ENCODE measurements at regions not wholly inside any gene's neighbourhood (a gene's known extent, or its start where the extent isn't known, plus 50 kb on each side); places are given as distances from the start of the nearest gene placed in this dataset.
"Not testable (repeated sequence)": the region's sequence is repeated elsewhere in the genome, so short reads cannot be mapped to it uniquely, and the experiment has no call there.

DNA sequence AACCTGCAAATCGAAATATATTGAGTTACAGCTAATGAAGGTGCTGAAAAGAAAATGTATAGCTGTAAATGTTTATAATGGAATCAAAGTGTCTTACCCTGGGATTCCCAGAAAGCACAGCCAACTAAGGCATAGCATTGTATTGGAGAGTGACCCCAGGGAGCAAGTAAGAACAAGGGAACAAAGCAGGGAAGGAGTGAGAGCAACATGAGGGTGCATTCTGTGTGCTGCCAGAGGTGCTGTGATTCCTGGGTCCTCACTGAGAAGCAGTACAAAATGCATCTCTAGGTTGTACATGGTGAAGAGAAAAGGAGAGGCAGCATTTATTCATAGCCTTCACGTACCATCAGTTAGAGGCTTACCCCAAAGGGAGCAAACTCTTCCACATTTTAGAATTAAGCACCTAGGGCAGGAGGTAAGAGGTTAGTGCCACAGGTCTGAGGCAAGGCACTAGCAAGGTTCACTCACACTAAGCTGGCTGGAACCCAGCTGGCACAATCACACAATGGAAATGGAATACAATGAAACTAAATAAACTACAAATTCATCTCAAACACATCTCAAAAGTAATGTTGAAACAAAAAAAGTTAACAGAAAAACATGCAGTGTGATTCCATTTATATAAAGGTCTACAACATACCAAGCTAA lies 151.5 kb upstream of the C2CD4B start:
- no peak overlapping the region for H3K4me3 ChIP-seq (ENCODE audit: low read depth, low read length)

DNA sequence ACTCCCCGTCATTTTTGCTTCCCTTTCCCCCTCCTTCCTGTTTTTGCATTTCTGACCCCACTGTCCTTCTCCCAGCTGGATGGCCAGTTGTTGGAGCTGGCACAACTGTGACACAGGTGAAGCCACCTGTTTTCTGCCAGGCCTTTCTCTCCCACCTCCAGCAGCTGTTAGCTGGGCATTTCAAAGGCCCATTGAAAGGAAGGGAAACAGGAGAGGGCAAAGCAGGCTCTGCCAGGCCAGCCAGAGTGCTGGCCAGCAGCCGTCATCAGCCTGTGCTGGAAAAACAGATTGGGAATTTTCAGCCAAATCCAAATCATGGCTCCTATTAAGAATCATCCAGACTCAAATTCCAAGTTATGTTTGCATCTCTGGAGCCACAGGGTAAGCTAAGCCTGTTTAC lies 155.2 kb upstream of the C2CD4B start:
- no peak overlapping the region for H3K4me3 ChIP-seq (ENCODE audit: low read depth, low read length)

DNA sequence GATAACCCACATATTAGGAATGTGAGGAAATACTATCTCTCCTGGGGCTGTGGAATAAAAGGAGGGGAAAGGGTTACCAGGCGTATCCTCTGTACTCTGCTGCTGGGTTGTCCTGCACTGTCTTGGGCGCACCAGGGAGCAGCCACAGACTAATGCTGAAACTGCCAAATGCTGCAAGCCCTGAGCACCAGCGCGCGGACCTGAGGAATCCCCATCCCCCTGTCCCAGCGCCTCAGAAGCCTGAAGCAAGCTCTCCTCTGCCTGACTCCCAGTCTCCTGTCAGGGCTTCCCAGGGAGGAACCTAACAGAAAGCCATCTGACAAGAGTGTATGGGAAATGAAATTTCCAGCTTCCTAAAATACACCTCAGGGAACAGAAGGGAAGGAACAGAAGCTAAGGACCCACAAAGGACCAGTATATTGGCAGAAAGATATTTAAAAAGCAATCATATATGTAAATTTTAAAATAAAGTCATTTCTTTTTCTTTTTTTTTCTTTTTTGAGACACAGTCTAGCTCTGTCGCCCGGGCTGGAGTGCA lies 158.3 kb upstream of the C2CD4B start:
- no peak overlapping the region for H3K4me3 ChIP-seq (ENCODE audit: low read depth, low read length)

DNA sequence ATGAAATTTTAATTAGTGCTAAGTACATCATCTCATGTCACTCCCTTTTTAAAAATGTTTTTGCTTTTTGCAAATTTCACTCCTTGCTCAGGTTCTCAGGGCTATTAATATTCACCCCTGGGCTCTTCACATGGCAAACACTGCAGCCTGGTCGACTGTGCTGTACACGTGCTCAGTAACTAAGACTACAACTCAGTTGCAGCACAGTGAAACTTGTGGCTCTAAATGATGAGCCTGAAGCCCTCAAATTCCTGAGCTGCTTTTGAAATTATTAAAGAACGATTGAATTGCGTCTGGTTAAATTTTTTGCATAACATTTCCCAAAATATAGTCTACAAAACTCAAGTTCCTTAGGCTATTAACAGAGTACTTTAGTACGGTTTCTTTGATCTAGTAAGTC lies 159.3 kb upstream of the C2CD4B start:
- no peak overlapping the region for H3K4me3 ChIP-seq (ENCODE audit: low read depth, low read length)

DNA sequence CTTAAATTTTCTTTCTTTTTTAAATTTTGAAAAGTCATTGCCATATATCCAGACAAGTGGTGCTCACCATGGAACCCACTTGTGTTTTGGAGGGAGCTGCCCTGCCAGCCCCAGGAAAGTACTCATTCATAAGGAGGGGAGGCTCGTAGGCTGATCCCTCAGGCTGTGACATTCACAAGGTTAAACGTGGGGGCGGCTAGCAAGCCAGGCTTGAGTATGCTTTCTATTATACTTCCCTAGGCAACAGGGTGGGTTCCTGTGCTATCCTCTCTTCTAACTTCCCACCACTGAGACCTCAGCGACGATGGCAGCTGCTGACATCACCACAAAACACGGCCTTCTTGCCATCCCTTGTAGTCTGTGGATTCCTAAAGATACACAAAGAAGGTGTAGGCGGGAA lies 160.5 kb upstream of the C2CD4B start:
- H3K4me3 ChIP-seq (ENCODE audit: low read depth, low read length): no peak overlapping the region

DNA sequence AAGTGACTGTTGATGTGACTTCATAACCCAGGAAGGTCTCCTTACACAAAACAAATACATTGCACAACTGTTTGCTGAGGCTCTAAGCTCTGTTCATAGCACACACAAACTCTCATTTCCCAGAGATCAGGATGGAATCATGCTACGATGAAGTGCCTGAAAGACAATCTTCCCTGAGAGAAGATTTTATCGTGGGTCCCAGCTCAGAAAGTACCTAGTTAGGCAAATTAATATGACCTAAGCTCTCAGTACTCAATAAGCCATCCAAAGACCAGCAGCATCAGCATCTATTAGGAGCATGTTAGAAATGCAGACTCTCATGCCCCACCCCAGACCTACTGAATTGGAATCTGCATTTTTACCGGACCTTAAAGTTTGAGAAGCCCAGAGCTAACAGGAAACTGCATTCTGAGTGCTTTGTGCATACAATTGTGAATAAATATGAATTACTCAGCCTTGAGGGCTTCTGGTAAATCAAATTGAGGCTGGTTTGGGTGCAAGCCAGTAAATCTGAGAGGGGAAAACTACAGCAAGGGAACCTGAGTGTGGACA lies 161.5 kb upstream of the C2CD4B start:
- no peak overlapping the region for H3K4me3 ChIP-seq (ENCODE audit: low read depth, low read length)

DNA sequence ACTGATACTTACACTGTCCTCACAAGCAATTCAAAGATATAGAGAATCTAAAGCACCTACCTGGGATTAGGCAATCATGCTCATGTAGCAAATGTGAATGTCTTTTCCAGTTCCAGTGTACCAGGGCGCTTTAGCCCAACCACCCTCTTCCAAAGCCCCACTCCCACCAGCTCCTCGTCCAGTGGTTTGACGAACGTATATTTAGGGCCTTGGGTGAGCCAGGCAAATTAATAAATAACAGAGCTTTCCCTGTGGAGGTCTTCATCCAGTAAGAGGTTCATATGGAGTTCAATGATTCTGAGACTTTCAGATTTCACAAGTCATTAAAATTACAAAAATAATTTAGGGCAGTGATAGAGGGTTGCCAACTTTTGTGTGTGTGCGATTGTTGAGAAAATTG lies 162.3 kb upstream of the C2CD4B start:
- no peak overlapping the region for H3K4me3 ChIP-seq (ENCODE audit: low read depth, low read length)

DNA sequence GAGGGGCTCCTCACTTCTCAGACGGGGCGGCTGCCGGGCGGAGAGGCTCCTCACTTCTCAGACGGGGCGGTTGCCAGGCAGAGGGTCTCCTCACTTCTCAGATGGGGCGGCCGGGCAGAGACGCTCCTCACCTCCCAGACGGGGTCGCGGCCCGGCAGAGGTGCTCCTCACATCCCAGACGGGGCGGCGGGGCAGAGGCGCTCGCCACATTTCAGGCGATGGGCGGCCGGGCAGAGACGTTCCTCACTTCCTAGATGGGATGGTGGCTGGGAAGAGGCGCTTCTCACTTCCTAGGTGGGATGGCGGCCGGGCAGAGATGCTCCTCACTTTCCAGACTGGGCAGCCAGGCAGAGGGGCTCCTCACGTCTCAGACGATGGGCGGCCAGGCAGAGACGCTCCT lies 167.4 kb upstream of the C2CD4B start:
- H3K4me3 ChIP-seq (ENCODE audit: low read depth, low read length): not testable (repeated sequence)

DNA sequence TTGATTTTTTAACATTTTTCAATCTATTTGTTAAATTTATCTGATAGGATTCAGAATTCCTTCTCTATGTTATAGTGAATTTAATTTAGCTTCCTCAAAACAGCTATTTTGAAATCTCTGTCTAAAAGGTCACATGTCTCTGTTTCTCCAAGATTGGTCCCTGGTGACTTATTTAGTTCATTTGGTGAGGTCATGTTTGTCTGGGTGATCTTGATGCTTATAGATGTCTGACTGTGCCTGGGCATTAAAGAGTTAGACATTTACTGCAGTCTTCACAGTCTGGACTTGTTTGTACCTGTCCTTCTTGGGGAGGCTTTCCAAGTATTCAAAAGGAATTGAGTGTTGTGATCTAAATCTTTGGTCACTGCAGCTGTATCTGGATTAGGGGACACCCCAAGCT lies 169.5 kb upstream of the C2CD4B start:
- H3K4me3 ChIP-seq (ENCODE audit: low read depth, low read length): no peak overlapping the region

DNA sequence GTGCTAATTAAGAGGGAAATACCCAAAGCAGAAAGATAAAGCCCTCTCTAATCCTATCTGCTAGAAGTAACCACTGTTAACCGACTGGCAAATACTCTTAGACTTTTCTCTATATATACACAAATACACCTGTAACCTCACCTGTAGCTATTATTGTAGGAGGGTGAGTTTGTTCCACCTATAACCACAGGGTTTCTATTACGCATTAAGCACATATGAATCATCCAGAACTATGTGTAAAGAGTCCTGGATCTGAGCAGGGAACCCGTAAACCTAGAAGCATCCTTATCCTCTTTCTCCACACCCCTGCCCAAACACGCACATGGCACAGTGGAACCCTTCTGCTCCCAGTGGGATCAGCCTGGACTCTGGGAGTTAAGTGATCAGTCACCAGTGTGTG lies 172.8 kb upstream of the C2CD4B start:
- no peak overlapping the region for H3K4me3 ChIP-seq (ENCODE audit: low read depth, low read length)

DNA sequence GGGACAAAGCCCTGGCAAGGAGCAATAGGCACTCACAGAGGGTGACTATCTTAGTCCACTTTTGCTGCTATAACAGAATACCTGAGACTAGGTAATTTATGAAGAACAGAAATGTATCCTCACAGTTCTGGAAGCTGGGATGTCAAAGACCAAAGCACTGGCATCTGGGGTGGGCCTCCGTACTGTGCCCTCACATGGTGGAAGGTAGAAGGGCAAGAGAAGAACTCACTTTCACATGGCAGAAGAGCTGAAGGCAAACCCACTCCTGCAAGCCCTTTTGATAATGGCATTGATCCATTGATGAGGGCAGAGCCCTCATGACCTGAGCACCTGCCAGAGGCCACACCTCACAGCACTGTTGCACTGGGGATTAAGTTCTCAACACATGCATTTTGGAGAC lies 173.4 kb upstream of the C2CD4B start:
- H3K4me3 ChIP-seq (ENCODE audit: low read depth, low read length): no peak overlapping the region

DNA sequence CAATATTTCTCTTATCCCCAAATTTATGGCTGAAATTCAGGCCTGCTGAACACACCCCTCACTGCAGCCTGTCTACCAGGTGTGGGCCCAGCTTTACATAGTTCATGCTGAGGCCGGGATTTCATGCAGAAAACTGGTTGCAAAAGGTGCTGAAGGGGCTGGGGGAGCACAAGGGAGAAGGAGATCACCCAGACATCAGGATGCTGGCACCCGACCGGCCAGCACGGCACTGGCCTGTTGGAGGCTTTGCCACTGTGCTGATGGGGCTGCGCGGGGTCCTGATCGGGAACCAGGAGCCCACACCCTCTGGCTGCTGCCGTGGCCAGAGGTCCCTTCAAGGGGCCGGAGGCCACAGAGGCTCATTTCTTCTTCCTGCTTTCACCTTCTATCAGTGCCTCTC lies 177.9 kb upstream of the C2CD4B start:
- no peak overlapping the region for H3K4me3 ChIP-seq (ENCODE audit: low read depth, low read length)

DNA sequence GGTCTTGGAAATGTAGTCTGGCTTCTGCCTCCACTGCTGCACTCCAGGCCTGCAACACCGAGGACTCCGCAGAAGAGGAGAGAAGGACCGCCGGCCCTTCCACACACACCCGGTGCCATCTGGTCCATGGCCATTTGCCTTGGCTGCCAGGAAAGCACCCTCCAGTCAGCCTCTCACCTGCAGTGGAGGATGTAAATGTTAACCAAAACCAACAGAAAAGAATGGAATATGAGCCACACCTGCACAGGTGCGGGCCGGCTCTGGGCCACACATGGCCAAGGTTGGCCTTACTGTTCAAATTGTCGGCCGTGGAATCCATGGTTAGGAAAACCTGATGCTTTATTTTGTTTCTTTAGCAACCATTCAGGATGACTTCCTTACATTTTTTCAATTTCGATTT lies 178.3 kb upstream of the C2CD4B start:
- no peak overlapping the region for H3K4me3 ChIP-seq (ENCODE audit: low read depth, low read length)

DNA sequence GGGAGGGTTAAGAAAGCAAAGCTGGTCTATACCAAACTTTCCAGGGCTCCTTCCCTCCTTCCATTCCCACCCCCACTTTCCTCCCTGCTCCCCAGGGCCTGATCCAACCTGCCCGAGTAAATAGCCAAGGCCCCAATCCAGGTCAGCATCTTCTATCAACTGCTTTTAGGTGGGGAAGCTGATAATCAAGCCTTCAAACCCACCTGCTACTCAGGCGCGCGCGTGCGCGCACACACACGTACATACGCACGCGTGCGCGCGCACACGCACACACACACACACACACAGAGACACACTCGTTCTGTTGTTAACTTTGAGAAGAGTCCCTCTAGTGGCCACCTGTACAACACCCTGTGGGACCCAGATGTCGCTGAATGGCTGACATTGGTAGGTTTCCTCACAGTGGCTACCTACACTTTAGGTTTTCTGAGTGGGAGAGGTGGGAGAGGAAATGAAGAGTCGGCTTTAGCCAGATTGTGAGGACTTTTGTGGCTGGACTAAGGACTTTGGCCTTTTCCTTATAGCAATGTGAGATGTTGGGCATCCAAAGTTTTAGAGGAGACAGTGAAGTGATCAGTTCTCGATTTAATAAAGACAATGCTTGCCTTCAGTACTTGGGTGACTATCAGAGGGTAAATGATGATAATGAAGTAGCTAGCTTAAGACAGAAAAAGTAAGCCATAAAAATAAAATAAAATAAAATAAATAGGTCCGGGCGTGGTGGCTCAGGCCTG lies 179.9 kb upstream of the C2CD4B start:
- no peak overlapping the region for H3K4me3 ChIP-seq (ENCODE audit: low read depth, low read length)

DNA sequence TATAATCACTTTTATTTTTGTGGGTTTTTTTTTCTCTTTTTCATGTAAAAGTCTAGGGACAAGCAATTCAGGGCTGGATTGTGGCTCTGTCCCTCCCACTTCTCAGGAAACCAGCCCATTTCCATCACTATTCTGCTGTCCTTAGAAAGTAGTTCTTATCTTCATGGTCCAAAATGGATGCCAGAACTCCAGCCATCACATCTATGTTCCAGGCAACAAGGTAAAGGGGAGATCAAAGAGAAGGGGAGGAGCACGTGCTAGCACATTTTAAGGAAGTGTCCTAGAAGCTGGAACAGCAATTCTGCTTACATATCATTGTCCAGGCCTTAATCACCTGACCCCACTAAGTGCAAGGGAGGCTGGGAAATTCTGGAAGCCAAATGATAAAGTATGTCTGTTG lies 181.1 kb upstream of the C2CD4B start:
- H3K4me3 ChIP-seq (ENCODE audit: low read depth, low read length): no peak overlapping the region

DNA sequence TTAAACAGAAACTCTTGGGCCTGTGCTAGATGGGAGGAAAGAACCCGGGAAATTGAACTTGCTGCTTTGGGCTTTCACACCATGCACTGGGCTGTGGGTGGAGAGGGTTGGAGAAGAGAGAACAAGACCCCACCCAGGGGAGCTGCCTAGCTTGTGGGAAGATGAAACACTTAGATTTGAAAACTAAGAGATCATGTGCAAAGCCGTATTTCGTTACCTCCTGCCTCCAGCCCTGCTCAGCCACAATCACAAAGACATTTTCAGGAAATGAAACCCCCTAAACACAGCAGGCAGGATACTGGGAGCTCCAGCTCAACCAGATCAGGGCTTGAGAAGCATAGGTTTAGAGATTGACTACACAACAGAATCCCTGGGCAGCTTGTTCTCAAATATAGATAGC lies 183.0 kb upstream of the C2CD4B start:
- H3K4me3 ChIP-seq (ENCODE audit: low read depth, low read length): no peak overlapping the region

DNA sequence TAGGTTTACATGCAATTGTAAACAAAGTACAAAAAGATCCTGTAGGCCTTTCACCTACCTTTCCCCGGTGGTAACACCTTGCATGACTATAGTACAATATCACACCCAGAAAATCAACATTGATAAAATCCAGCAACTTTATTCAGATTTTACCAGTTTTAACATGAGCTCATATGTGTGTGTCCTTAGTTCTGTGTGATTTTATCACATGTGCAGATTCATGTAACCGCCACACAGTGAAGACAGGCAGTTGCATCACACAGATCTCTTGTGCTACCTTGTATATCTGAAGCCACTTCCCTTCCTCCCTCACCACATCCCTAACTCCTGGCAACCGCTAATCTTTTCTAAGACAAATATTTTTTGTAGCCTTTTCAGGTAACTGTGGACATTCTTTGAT lies 183.5 kb upstream of the C2CD4B start:
- no peak overlapping the region for H3K4me3 ChIP-seq (ENCODE audit: low read depth, low read length)

DNA sequence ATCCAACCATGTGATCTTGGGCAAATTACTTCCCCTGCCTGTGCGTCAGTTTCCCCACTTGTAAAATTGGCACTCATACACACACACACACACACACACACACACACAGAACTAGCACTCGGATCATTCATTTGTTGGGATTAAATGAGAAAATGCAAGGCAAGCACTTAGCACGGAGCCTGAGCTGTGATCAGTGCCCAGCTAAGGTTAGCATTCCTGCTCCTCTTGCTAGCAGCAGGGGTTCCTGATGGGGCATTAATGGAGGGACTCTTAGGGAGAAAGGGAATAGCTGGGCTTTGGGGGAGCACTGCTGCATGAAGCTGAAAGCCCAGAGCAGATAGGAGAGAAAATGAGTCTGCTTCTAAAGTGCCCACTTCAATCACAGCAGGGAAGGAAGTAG lies 187.7 kb upstream of the C2CD4B start:
- no peak overlapping the region for H3K4me3 ChIP-seq (ENCODE audit: low read depth, low read length)

DNA sequence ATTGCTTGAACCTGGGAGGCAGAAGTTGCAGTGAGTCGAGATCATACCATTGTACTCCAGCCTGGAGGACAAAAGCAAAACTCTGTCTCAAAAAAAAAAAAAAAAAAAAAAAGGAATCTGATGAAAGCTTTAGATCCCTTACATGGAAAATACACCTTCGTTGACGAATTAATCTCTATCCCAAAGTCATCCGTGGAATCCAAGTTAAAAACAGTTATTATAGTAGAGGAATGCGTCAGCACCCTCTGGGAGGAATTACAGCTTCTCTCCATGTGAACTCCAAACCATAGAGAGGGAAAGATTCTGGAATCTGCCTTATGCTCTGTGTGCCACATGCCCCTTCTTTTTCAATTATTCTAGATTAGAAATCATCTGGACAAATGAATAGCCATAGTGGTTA lies 192.3 kb upstream of the C2CD4B start:
- no peak overlapping the region for H3K4me3 ChIP-seq (ENCODE audit: low read depth, low read length)

DNA sequence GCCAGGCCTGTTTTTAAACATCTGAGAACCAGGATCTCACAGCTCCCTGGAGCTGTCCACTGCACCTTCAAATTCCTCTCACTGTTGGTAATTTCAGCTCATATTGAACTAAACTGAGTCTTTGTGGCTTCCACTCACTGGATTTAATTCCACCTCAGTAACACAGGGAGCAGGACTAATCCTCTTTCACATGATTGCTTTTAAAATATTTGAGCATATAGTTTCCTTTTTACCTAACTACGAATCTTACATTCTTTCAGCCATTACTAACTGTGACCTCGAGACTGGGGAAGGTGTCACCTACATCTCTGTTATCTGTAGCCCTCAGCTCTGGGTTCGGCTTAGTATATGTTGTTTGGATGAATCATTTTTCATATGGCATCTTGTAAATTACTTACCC lies 194.3 kb upstream of the C2CD4B start:
- H3K4me3 ChIP-seq (ENCODE audit: low read depth, low read length): no peak overlapping the region

DNA sequence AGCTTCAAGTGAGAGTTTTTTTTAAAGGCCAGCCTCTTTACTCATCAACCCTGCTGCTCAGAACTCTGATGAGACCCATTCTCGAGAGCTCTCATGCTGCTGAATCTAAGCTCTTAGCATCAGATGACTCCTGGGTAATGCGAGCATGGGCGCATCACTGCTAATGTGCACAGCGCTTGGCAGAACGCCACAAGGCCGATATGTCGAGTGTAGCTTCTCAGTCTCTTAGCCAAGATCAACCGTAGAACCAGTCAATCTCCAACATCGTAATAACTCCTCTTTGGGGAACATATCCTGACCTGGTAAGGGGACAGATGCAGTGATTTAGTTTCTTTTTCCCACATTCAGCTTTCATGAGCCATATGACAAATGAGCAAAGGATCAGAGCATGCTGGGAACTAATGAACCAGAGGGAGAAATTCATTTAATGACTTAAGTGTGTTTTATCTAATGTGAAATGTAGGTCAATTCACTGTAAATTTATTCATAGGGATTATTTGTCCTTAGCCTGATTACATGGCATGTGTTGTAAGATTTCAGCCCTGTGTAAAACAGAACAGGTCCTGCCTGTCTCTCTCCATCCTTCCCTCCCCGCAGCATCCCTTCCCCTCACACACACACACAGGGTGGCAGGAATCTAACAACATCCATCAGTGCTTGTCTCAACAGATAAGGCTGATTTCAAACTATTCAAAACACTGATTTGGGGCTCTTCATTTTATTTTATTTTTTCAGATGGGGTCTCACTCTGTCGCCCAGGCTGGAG lies 195.4 kb upstream of the C2CD4B start:
- no peak overlapping the region for H3K4me3 ChIP-seq (ENCODE audit: low read depth, low read length)

DNA sequence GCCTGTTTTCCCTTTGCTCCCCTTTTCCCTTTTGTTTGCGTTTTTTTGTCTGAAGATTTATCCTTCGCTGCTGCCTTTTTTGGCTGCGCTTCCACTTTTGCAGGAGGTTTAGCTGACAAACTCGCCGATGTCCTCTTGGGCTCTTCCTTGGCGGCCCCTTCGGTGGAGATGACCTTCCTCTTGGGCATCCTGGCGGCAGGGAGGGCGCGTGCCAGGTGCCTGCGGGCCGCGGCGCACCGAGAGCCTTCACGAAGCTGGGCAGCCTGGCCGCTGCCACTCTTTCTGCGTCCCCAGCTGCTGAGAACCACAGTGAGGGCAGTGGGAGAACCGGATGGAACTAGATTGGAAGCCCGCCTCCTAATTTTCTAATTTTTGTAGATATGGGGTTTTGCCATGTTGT lies 197.1 kb upstream of the C2CD4B start:
- H3K4me3 ChIP-seq (ENCODE audit: low read depth, low read length): no peak overlapping the region
